NOMO-1 (cell line): ENCODE measurements at regions not wholly inside any gene's neighbourhood (a gene's known extent, or its start where the extent isn't known, plus 50 kb on each side); places are given as distances from the start of the nearest gene placed in this dataset.

Experiments
- DNase-seq, 2 experiments: peaks; one replicate each; lab custom pipeline; 2025; ENCODE audit not compliant: unreplicated experiment in 2 of 2; lab: John Stamatoyannopoulos, UW

GRCh38 chr10:111200505-111201186 lies 123.8 kb downstream of the ADRA2A start:
- DNase-seq: no peak

- DNase-seq: no peak
Measured at GRCh38 chr10:111203615-111204014, 126.8 kb downstream of the ADRA2A start.

- DNase-seq: no peak
Measured at GRCh38 chr10:111204838-111205237, 128.0 kb downstream of the ADRA2A start.

- DNase-seq: no peak
Measured at GRCh38 chr10:111206521-111206920, 129.7 kb downstream of the ADRA2A start.

GRCh38 chr10:111207500-111207899 lies 130.7 kb downstream of the ADRA2A start:
- DNase-seq: peak in 1 of 2 experiments; percentile 8

- DNase-seq: no peak
Measured at GRCh38 chr10:111208951-111209350, 132.1 kb downstream of the ADRA2A start.

- no peak for DNase-seq
Measured at GRCh38 chr10:111209692-111210091, 132.9 kb downstream of the ADRA2A start.

GRCh38 chr10:111211241-111211640 lies 134.4 kb downstream of the ADRA2A start:
- no peak for DNase-seq

GRCh38 chr10:111211706-111212105 lies 134.9 kb downstream of the ADRA2A start:
- DNase-seq: no peak

- DNase-seq: no peak
Measured at GRCh38 chr10:111221682-111222480, 145.1 kb downstream of the ADRA2A start.

- no peak for DNase-seq
Measured at GRCh38 chr10:111222961-111223360, 146.1 kb downstream of the ADRA2A start.

GRCh38 chr10:111231779-111232178 lies 154.9 kb downstream of the ADRA2A start:
- no peak for DNase-seq

GRCh38 chr10:111233439-111233838 lies 156.6 kb downstream of the ADRA2A start:
- DNase-seq: no peak

GRCh38 chr10:111234234-111234913 lies 157.5 kb downstream of the ADRA2A start:
- no peak for DNase-seq

- DNase-seq: no peak
Measured at GRCh38 chr10:111234914-111235302, 158.1 kb downstream of the ADRA2A start.

- DNase-seq: no peak
Measured at GRCh38 chr10:111240348-111240747, 163.5 kb downstream of the ADRA2A start.

GRCh38 chr10:111243126-111243525 lies 166.3 kb downstream of the ADRA2A start:
- DNase-seq: no peak

GRCh38 chr10:111246136-111246535 lies 169.3 kb downstream of the ADRA2A start:
- DNase-seq: no peak

GRCh38 chr10:111246814-111247452 lies 170.1 kb downstream of the ADRA2A start:
- no peak for DNase-seq

- no peak for DNase-seq
Measured at GRCh38 chr10:111247781-111248389, 171.1 kb downstream of the ADRA2A start.

- no peak for DNase-seq
Measured at GRCh38 chr10:111249925-111250324, 173.1 kb downstream of the ADRA2A start.
